ENCODE measurements at regions not wholly inside any gene's neighbourhood (a gene's known extent, or its start where the extent isn't known, plus 50 kb on each side); places are given as distances from the start of the nearest gene placed in this dataset.
"Not testable (repeated sequence)": the region's sequence is repeated elsewhere in the genome, so short reads cannot be mapped to it uniquely, and the experiment has no call there.

DNA sequence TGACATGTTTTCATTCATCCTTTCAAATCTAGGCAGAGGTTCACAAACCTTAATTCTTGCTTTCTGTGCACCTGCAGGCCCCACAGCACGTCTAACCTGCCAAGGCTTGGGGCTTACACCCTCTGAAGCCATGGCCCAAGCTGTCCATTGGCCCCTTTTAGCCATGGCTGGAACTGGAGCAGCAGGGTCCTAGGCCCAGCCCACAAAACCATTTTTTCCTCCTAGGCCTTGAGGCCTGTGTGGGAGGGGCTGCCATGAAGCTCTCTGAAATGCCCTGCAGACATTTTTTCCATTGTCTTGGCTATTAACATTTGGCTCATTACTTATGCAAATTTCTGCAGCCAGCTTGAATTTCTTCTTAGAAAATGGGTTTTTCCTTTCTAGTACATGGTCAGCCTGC is 547.5 kb downstream of the KCNH5 start:
- no peaks in the 10 kb centered on the region for H3K36me3 ChIP-seq
- no peaks in the 10 kb centered on the region for H3K9me3 ChIP-seq
- DNase-seq: no peak
- intact Hi-C loops (cut with DNase I): no loop called here
- TF ChIP-seq, protein P1, sequence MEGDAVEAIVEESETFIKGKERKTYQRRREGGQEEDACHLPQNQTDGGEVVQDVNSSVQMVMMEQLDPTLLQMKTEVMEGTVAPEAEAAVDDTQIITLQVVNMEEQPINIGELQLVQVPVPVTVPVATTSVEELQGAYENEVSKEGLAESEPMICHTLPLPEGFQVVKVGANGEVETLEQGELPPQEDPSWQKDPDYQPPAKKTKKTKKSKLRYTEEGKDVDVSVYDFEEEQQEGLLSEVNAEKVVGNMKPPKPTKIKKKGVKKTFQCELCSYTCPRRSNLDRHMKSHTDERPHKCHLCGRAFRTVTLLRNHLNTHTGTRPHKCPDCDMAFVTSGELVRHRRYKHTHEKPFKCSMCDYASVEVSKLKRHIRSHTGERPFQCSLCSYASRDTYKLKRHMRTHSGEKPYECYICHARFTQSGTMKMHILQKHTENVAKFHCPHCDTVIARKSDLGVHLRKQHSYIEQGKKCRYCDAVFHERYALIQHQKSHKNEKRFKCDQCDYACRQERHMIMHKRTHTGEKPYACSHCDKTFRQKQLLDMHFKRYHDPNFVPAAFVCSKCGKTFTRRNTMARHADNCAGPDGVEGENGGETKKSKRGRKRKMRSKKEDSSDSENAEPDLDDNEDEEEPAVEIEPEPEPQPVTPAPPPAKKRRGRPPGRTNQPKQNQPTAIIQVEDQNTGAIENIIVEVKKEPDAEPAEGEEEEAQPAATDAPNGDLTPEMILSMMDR (IDR thresholded peaks at IDR 0.05): no peak
- no peak overlapping the region for H3K27ac ChIP-seq
- H3K4me3 ChIP-seq: no peak overlapping the region
- no peaks in the 10 kb centered on the region for H3K4me1 ChIP-seq
- ATAC-seq: no peak
- H3K27me3 ChIP-seq: no peaks in the 10 kb centered on the region

- no peak for ATAC-seq
- Histone ChIP-seq H3K9me3 (no peaks in the 10 kb centered on the region), H3K27me3 (no peaks in the 10 kb centered on the region)
Observed at GRCh38 chr14:62501021-62501750, 544.1 kb downstream of the KCNH5 start.

DNA sequence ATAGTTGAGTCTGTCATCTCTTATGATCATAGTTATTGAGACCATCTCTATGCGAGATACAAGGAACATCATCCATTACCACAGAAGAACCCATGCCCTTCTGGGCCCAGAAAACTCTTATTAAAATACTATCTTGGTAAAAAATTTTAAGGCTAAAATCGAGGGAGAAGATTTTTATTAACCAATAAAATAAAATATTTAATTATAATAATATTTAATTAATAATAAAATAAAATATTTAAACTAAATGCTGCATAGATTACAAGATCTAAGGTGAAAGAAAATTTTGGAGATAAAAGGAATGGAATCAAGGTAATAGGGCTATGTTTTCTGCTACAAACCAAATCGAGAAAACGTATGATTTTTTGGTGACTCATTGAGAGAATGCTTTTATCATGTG is 540.2 kb downstream of the KCNH5 start:
- Histone ChIP-seq H3K9me3 (no peaks in the 10 kb centered on the region), H3K36me3 (no peaks in the 10 kb centered on the region), H3K4me1 (no peaks in the 10 kb centered on the region), H3K27ac (no peak overlapping the region), H3K27me3 (no peaks in the 10 kb centered on the region), H3K4me3 (no peak overlapping the region)
- DNase-seq: no peak
- intact Hi-C loops (cut with DNase I): no loop called here
- TF ChIP-seq, protein P1 (IDR thresholded peaks at IDR 0.05): no peak
- no peak for ATAC-seq

More at GRCh38 chr14:62501021-62501750, 544.1 kb downstream of the KCNH5 start:
- Histone ChIP-seq H3K27ac (no peak overlapping the region), H3K4me3 (no peak overlapping the region), H3K4me1 (no peaks in the 10 kb centered on the region), H3K36me3 (no peaks in the 10 kb centered on the region)
- no peak for DNase-seq
- intact Hi-C loops (cut with DNase I): no loop called here
- TF ChIP-seq, protein P1 (IDR thresholded peaks at IDR 0.05): no peak

- H3K27me3 ChIP-seq; DNase-seq; H3K36me3 ChIP-seq; ATAC-seq; H3K4me3 ChIP-seq; H3K27ac ChIP-seq; H3K4me1 ChIP-seq; intact Hi-C loops (cut with DNase I); H3K9me3 ChIP-seq: not testable (repeated sequence)
Observed at GRCh38 chr14:62521309-62521708, 523.9 kb downstream of the KCNH5 start.

DNA sequence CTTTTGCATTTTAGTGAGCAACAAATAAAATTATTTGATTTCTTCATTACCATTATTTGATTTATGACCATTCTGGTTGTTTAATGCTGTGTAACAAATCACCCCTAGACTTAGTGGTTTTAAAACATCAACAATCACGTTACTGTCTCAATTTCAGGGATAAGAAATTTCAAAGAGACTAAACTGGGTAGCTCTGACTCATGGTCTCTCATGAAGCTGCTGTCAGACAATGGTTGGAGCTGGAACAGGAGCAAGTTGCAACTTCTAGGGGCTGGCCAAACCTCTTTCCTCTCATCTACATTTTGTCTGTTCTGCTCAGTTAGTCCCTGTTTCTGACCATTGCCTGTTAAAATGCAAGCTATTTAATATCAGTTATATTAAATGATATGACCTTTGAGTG is 517.0 kb downstream of the KCNH5 start:
- H3K4me3 ChIP-seq: no peak overlapping the region
- intact Hi-C loops (cut with DNase I): no loop called here
- no peaks in the 10 kb centered on the region for H3K9me3 ChIP-seq
- no peak for DNase-seq
- no peaks in the 10 kb centered on the region for H3K36me3 ChIP-seq
- TF ChIP-seq, protein P1 (IDR thresholded peaks at IDR 0.05): no peak
- H3K27ac ChIP-seq: no peak overlapping the region
- no peaks in the 10 kb centered on the region for H3K27me3 ChIP-seq
- H3K4me1 ChIP-seq: no peaks in the 10 kb centered on the region
- no peak for ATAC-seq

GRCh38 chr14:62532181-62532580 is 513.1 kb downstream of the KCNH5 start:
- H3K4me3 ChIP-seq: no peak overlapping the region
- no peaks in the 10 kb centered on the region for H3K27me3 ChIP-seq
- no peak for DNase-seq
- H3K4me1 ChIP-seq: no peaks in the 10 kb centered on the region
- no peaks in the 10 kb centered on the region for H3K36me3 ChIP-seq
- intact Hi-C loops (cut with DNase I): no loop called here
- ATAC-seq: no peak
- no peak overlapping the region for H3K27ac ChIP-seq
- H3K9me3 ChIP-seq: no peaks in the 10 kb centered on the region
- TF ChIP-seq, protein P1 (IDR thresholded peaks at IDR 0.05): no peak

Measured in upper lobe of right lung (tissue), 1 donor.